HEK293 (cell line): ENCODE measurements at regions not wholly inside any gene's neighbourhood (a gene's known extent, or its start where the extent isn't known, plus 50 kb on each side); places are given as distances from the start of the nearest gene placed in this dataset.

Experiments used
- CTCF ChIA-PET: fragments of 350-600 bp; formaldehyde crosslinking; extraction: SDS; loops from one replicate; lab custom pipeline; 2021; ENCODE audit warnings: antibody characterized with exemption; lab: Yijun Ruan, JAX
- POLR2A ChIA-PET: fragments of 300-600 bp; formaldehyde crosslinking; extraction: SDS; loops from one replicate; lab custom pipeline; 2020; ENCODE audit warnings: antibody characterized with exemption, inconsistent platforms; lab: Yijun Ruan, JAX
- H3K27ac ChIP-seq: fragments of 200-500 bp; sonication (Bioruptor generic); 2 replicates; pipeline ENCODE4 v1.5.1; 2014; ENCODE audit warnings: low read depth, low read length, control low read depth, inconsistent platforms; ENCODE audit errors: extremely low read depth
- H3K36me3 ChIP-seq, 2 experiments: fragments of 200-500 bp in 1 of 2; sonication (Bioruptor generic) in 1 of 2; 1 replicate in 1 of 2; 2 replicates in 1 of 2; pipeline ENCODE4 v1.5.1; 2014 to 2017; ENCODE audit warnings: inconsistent platforms in 2 of 2, low read length in 2 of 2; ENCODE audit not compliant: control insufficient read depth in 2 of 2, insufficient read depth in 1 of 2
- H3K4me1 ChIP-seq: fragments of 200-500 bp; sonication (Bioruptor generic); 2 replicates; pipeline ENCODE4 v1.5.1; 2014; ENCODE audit warnings: mild to moderate bottlenecking, low read length, inconsistent platforms; ENCODE audit not compliant: control insufficient read depth, insufficient read depth
- H3K4me3 ChIP-seq: 2 replicates; pipeline ENCODE4 v1.5.1; 2011; ENCODE audit warnings: low read depth, mild to moderate bottlenecking, control low read depth, low read length, moderate library complexity
- H3K9me3 ChIP-seq: fragments of 200-500 bp; sonication (Bioruptor generic); 2 replicates; pipeline ENCODE4 v1.5.1; 2014; ENCODE audit warnings: low read depth, low read length, inconsistent platforms; ENCODE audit not compliant: control insufficient read depth, insufficient read depth
- MYNN ChIP-seq: fragments of 450-650 bp; formaldehyde crosslinking; IDR thresholded peaks from 2 replicates; pipeline ENCODE4 v1.5.1; 2016; ENCODE audit warnings: missing biosample characterization, missing genetic modification characterization, borderline replicate concordance
- RBAK ChIP-seq: fragments of 450-650 bp; formaldehyde crosslinking; IDR thresholded peaks from 2 replicates; pipeline ENCODE4 v1.5.1; 2016; ENCODE audit warnings: missing biosample characterization, missing genetic modification characterization
- ZBTB1 ChIP-seq: fragments of 450-650 bp; formaldehyde crosslinking; IDR thresholded peaks from 2 replicates; pipeline ENCODE4 v1.5.1; 2016; ENCODE audit warnings: missing biosample characterization, missing genetic modification characterization
- ZFP69B ChIP-seq: fragments of 450-650 bp; formaldehyde crosslinking; IDR thresholded peaks from 2 replicates; pipeline ENCODE4 v1.5.1; 2016; ENCODE audit warnings: missing biosample characterization, missing genetic modification characterization
- ZNF174 ChIP-seq: fragments of 450-650 bp; formaldehyde crosslinking; IDR thresholded peaks from 2 replicates; pipeline ENCODE4 v1.5.0; 2017; ENCODE audit warnings: missing biosample characterization, mild to moderate bottlenecking, missing genetic modification characterization
- ZNF341 ChIP-seq: fragments of 450-650 bp; formaldehyde crosslinking; IDR thresholded peaks from 2 replicates; pipeline ENCODE4; 2016; ENCODE audit warnings: low read depth, missing biosample characterization, missing genetic modification characterization
- ZNF366 ChIP-seq: fragments of 450-650 bp; formaldehyde crosslinking; conservative IDR thresholded peaks from 2 replicates; pipeline ENCODE4 v1.5.1; 2016; ENCODE audit warnings: missing biosample characterization, missing genetic modification characterization
- ZNF701 ChIP-seq: fragments of 450-650 bp; formaldehyde crosslinking; IDR thresholded peaks from 2 replicates; pipeline ENCODE4 v1.5.1; 2016; ENCODE audit warnings: missing biosample characterization, missing genetic modification characterization
- ZNF747 ChIP-seq: fragments of 450-650 bp; formaldehyde crosslinking; IDR thresholded peaks from 2 replicates; pipeline ENCODE4 v1.5.1; 2016; ENCODE audit warnings: missing biosample characterization, missing genetic modification characterization
- ZNF776 ChIP-seq: fragments of 450-650 bp; formaldehyde crosslinking; IDR thresholded peaks from 2 replicates; pipeline ENCODE4 v1.5.0; 2017; ENCODE audit warnings: missing biosample characterization, missing genetic modification characterization, borderline replicate concordance
- ZNF777 ChIP-seq: fragments of 450-650 bp; formaldehyde crosslinking; IDR thresholded peaks from 2 replicates; pipeline ENCODE4 v1.5.1; 2017; ENCODE audit warnings: missing biosample characterization, missing genetic modification characterization, borderline replicate concordance
- ZNF785 ChIP-seq: fragments of 450-650 bp; formaldehyde crosslinking; IDR thresholded peaks from 2 replicates; pipeline ENCODE4 v1.5.1; 2016; ENCODE audit warnings: missing biosample characterization, missing genetic modification characterization
- ZNF830 ChIP-seq: fragments of 450-650 bp; IDR thresholded peaks from 2 replicates; pipeline ENCODE4 v1.5.0; 2018; ENCODE audit warnings: missing biosample characterization, missing genetic modification characterization, low read depth, mild to moderate bottlenecking, moderate library complexity
- TF ChIP-seq, protein P1 (sequence below): fragments of 450-650 bp; IDR thresholded peaks from 2 replicates; pipeline ENCODE4 v1.5.1; 2018; ENCODE audit warnings: missing biosample characterization, mild to moderate bottlenecking, missing genetic modification characterization
- TF ChIP-seq, protein P2 (sequence below): fragments of 450-650 bp; formaldehyde crosslinking; IDR thresholded peaks from 2 replicates; pipeline ENCODE4 v1.5.1; 2017; ENCODE audit warnings: missing biosample characterization, mild to moderate bottlenecking, missing genetic modification characterization, moderate library complexity
- TF ChIP-seq, protein P3 (sequence below): fragments of 450-650 bp; formaldehyde crosslinking; IDR thresholded peaks from 2 replicates; pipeline ENCODE4 v1.5.1; 2017; ENCODE audit warnings: missing biosample characterization, missing genetic modification characterization
- TF ChIP-seq, protein P4 (sequence below): fragments of 450-650 bp; formaldehyde crosslinking; IDR thresholded peaks from 2 replicates; pipeline ENCODE4 v1.5.1; 2016; ENCODE audit warnings: missing biosample characterization, missing genetic modification characterization
- TF ChIP-seq, protein P5 (sequence below): fragments of 450-650 bp; formaldehyde crosslinking; IDR thresholded peaks from 2 replicates; pipeline ENCODE4 v1.5.1; 2016; ENCODE audit warnings: missing biosample characterization, missing genetic modification characterization

DNA sequence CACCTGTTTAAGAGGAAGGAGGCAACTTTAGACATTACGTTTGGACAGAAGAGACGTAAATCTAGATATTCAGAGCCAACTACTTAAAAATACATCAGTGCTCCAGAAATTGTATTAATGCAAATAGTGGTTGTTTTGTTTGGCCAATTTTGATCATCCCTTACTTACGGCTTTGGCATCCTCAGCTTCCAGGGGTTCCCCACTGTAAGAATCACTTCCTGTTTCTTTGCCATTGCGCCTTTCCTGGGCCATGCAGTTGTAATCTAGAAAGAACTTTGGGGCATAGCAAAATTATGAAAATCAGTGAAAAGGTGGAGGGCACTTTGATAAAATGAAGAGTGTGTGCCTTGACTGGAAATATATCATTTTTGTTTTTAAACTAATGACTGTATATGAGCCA lies 537.2 kb upstream of the TLE4 start:
- Histone ChIP-seq H3K4me3 (no peak overlapping the region), H3K36me3 (no peaks in the 10 kb centered on the region), H3K27ac (no peak overlapping the region), H3K4me1 (no peaks in the 10 kb centered on the region), H3K9me3 (no peaks in the 10 kb centered on the region)
- CTCF ChIA-PET: no interaction called here
- POLR2A ChIA-PET: no interaction called here
- TF ChIP-seq ZFP69B (tag by site-specific recombination) (no peak), ZNF830 (tag by site-specific recombination) (no peak)
- TF ChIP-seq, protein P1, sequence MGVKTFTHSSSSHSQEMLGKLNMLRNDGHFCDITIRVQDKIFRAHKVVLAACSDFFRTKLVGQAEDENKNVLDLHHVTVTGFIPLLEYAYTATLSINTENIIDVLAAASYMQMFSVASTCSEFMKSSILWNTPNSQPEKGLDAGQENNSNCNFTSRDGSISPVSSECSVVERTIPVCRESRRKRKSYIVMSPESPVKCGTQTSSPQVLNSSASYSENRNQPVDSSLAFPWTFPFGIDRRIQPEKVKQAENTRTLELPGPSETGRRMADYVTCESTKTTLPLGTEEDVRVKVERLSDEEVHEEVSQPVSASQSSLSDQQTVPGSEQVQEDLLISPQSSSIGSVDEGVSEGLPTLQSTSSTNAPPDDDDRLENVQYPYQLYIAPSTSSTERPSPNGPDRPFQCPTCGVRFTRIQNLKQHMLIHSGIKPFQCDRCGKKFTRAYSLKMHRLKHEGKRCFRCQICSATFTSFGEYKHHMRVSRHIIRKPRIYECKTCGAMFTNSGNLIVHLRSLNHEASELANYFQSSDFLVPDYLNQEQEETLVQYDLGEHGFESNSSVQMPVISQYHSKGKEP: no peak

DNA sequence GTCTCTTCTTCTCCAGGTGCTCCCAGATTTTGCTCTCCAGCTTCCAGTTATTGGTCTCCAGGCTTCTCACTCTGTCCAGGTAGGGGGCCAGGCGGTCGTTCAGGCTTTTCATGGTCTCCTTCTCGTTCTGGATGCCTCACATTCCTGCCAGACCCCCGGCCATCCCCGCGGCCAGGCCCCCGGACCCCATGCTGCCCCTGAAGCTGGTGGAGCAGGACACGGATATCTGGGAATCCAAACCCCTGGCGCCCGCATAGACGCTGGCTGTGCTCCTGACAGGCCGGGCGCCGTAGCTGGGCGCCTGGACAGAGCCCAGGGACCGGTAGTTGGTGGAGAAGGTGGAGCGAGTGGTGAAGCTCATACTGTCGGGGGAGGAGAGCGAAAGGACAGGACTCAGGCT lies 534.4 kb upstream of the TLE4 start:
- no peak overlapping the region for H3K4me3 ChIP-seq
- TF ChIP-seq, protein P2, sequence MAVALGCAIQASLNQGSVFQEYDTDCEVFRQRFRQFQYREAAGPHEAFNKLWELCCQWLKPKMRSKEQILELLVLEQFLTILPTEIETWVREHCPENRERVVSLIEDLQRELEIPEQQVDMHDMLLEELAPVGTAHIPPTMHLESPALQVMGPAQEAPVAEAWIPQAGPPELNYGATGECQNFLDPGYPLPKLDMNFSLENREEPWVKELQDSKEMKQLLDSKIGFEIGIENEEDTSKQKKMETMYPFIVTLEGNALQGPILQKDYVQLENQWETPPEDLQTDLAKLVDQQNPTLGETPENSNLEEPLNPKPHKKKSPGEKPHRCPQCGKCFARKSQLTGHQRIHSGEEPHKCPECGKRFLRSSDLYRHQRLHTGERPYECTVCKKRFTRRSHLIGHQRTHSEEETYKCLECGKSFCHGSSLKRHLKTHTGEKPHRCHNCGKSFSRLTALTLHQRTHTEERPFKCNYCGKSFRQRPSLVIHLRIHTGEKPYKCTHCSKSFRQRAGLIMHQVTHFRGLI: no peak
- TF ChIP-seq ZNF785 (tag by site-specific recombination) (no peak), ZNF174 (tag by site-specific recombination) (no peak), ZNF776 (tag by site-specific recombination) (no peak), ZNF366 (tag by site-specific recombination) (no peak), MYNN (tag by site-specific recombination) (no peak), ZBTB1 (no peak), ZNF341 (tag by site-specific recombination) (no peak), ZNF701 (tag by site-specific recombination) (no peak), ZNF747 (tag by site-specific recombination) (no peak), RBAK (no peak), ZNF777 (tag by site-specific recombination) (no peak)
- TF ChIP-seq, protein P3, sequence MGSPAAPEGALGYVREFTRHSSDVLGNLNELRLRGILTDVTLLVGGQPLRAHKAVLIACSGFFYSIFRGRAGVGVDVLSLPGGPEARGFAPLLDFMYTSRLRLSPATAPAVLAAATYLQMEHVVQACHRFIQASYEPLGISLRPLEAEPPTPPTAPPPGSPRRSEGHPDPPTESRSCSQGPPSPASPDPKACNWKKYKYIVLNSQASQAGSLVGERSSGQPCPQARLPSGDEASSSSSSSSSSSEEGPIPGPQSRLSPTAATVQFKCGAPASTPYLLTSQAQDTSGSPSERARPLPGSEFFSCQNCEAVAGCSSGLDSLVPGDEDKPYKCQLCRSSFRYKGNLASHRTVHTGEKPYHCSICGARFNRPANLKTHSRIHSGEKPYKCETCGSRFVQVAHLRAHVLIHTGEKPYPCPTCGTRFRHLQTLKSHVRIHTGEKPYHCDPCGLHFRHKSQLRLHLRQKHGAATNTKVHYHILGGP (tag by site-specific recombination): no peak
- TF ChIP-seq, protein P4, sequence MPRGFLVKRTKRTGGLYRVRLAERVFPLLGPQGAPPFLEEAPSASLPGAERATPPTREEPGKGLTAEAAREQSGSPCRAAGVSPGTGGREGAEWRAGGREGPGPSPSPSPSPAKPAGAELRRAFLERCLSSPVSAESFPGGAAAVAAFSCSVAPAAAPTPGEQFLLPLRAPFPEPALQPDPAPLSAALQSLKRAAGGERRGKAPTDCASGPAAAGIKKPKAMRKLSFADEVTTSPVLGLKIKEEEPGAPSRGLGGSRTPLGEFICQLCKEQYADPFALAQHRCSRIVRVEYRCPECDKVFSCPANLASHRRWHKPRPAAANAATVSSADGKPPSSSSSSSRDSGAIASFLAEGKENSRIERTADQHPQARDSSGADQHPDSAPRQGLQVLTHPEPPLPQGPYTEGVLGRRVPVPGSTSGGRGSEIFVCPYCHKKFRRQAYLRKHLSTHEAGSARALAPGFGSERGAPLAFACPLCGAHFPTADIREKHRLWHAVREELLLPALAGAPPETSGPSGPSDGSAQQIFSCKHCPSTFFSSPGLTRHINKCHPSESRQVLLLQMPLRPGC (tag by site-specific recombination): no peak
- TF ChIP-seq, protein P5, sequence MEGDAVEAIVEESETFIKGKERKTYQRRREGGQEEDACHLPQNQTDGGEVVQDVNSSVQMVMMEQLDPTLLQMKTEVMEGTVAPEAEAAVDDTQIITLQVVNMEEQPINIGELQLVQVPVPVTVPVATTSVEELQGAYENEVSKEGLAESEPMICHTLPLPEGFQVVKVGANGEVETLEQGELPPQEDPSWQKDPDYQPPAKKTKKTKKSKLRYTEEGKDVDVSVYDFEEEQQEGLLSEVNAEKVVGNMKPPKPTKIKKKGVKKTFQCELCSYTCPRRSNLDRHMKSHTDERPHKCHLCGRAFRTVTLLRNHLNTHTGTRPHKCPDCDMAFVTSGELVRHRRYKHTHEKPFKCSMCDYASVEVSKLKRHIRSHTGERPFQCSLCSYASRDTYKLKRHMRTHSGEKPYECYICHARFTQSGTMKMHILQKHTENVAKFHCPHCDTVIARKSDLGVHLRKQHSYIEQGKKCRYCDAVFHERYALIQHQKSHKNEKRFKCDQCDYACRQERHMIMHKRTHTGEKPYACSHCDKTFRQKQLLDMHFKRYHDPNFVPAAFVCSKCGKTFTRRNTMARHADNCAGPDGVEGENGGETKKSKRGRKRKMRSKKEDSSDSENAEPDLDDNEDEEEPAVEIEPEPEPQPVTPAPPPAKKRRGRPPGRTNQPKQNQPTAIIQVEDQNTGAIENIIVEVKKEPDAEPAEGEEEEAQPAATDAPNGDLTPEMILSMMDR (tag by site-specific recombination): no peak
- H3K4me1 ChIP-seq: no peaks in the 10 kb centered on the region
- no peaks in the 10 kb centered on the region for H3K36me3 ChIP-seq
- POLR2A ChIA-PET: interaction anchor here (1.0 kb wide), 1 partner anchor 10 kb away, joined by 3 read pairs; no protein-coding TSS in a partner anchor
- no peak overlapping the region for H3K27ac ChIP-seq
- CTCF ChIA-PET: no interaction called here
- H3K9me3 ChIP-seq: no peaks in the 10 kb centered on the region
